Natural killer cell treated with Interleukin-12 subunit alpha and Interleukin-12 subunit beta and Interleukin-15 and Interleukin-18, amount 100 ng/mL, for 72 hours (primary cell): ENCODE measurements at regions not wholly inside any gene's neighbourhood (a gene's known extent, or its start where the extent isn't known, plus 50 kb on each side); places are given as distances from the start of the nearest gene placed in this dataset.
A peak's percentile ranks its signal among the peaks of the same experiment; 100 is the strongest.

ENCODE experiments used
- ATAC-seq, 2 donors: fragments of 150-1000 bp; cut with Tn5 transposase in 1 of 2; sonication (Bioruptor Pico), chemical (Tn5 transposase) in 1 of 2; 2 replicates each; pipeline ENCODE4 v1.10.0; 2021
- DNase-seq: peaks from one replicate; pipeline ENCODE4 v3.0.0; 2022; ENCODE audit warnings: low spot score
- H3K27ac Mint-ChIP-seq, 2 donors: 1 replicate in 1 of 2; 2 replicates in 1 of 2; pipeline ENCODE4 v1.8.0; 2022; ENCODE audit warnings: mixed read lengths in 2 of 2, mild to moderate bottlenecking in 1 of 2, moderate library complexity in 1 of 2
- H3K27me3 Mint-ChIP-seq, 2 donors: 1 replicate in 1 of 2; 2 replicates in 1 of 2; pipeline ENCODE4 v1.8.0; 2022; ENCODE audit warnings: mixed read lengths in 2 of 2
- H3K36me3 Mint-ChIP-seq: one replicate; pipeline ENCODE4 v1.8.0; 2022; ENCODE audit warnings: mixed read lengths
- H3K4me1 Mint-ChIP-seq, 2 donors: 1 replicate in 1 of 2; 2 replicates in 1 of 2; pipeline ENCODE4 v1.8.0; 2022; ENCODE audit warnings: low read depth in 2 of 2, mixed read lengths in 2 of 2, mild to moderate bottlenecking in 1 of 2
- H3K4me3 Mint-ChIP-seq: one replicate; pipeline ENCODE4 v1.8.0; 2022; ENCODE audit warnings: mixed read lengths
- H3K9me3 Mint-ChIP-seq: 2 replicates; pipeline ENCODE4 v1.8.0; 2022; ENCODE audit warnings: mixed read lengths

GRCh38 chr14:94921456-94921855, 151.5 kb upstream of the GSC start:
- ATAC-seq (no peak), DNase-seq (no peak)
- no peak overlapping the region for H3K4me3 Mint-ChIP-seq
- no peak overlapping the region for H3K27ac Mint-ChIP-seq
- H3K27me3 Mint-ChIP-seq: peaks cover 12 to 25% of the 10 kb centered on the region in 2 donors
- H3K9me3 Mint-ChIP-seq: no peaks in the 10 kb centered on the region
- H3K4me1 Mint-ChIP-seq: no peaks in the 10 kb centered on the region
- no peaks in the 10 kb centered on the region for H3K36me3 Mint-ChIP-seq

GRCh38 chr14:94919896-94920295, 150.0 kb upstream of the GSC start:
- DNase-seq (no peak), ATAC-seq (no peak)
- no peaks in the 10 kb centered on the region for H3K36me3 Mint-ChIP-seq
- H3K27ac Mint-ChIP-seq: no peak overlapping the region
- H3K27me3 Mint-ChIP-seq: peaks cover 12 to 28% of the 10 kb centered on the region in 2 donors
- H3K4me3 Mint-ChIP-seq: no peak overlapping the region
- no peaks in the 10 kb centered on the region for H3K4me1 Mint-ChIP-seq
- H3K9me3 Mint-ChIP-seq: no peaks in the 10 kb centered on the region

- no peaks in the 10 kb centered on the region for H3K36me3 Mint-ChIP-seq
- no peak for DNase-seq
- no peaks in the 10 kb centered on the region for H3K4me1 Mint-ChIP-seq
- ATAC-seq: no peak
- H3K27ac Mint-ChIP-seq: no peak overlapping the region
- peaks cover 14 to 24% of the 10 kb centered on the region in 2 donors for H3K27me3 Mint-ChIP-seq
- H3K4me3 Mint-ChIP-seq: no peak overlapping the region
- H3K9me3 Mint-ChIP-seq: no peaks in the 10 kb centered on the region
These were observed 149.0 kb upstream of the GSC start for GRCh38 chr14:94918896-94919295.

GRCh38 chr14:94917041-94917600, 147.2 kb upstream of the GSC start:
- no peaks in the 10 kb centered on the region for H3K4me1 Mint-ChIP-seq
- peaks cover 13 to 20% of the 10 kb centered on the region in 2 donors for H3K27me3 Mint-ChIP-seq
- no peak for DNase-seq
- no peak overlapping the region for H3K27ac Mint-ChIP-seq
- ATAC-seq: peak in 1 of 2 donors; percentile 34
- no peaks in the 10 kb centered on the region for H3K36me3 Mint-ChIP-seq
- H3K9me3 Mint-ChIP-seq: no peaks in the 10 kb centered on the region
- H3K4me3 Mint-ChIP-seq: no peak overlapping the region

GRCh38 chr14:94914191-94914590, 144.3 kb upstream of the GSC start:
- no peak overlapping the region for H3K27ac Mint-ChIP-seq
- H3K9me3 Mint-ChIP-seq: no peaks in the 10 kb centered on the region
- H3K4me1 Mint-ChIP-seq: no peaks in the 10 kb centered on the region
- no peak for DNase-seq
- H3K27me3 Mint-ChIP-seq: peaks cover 18 to 29% of the 10 kb centered on the region in 2 donors
- no peak overlapping the region for H3K4me3 Mint-ChIP-seq
- peaks cover 9% of the 10 kb centered on the region for H3K36me3 Mint-ChIP-seq
- ATAC-seq: no peak

GRCh38 chr14:94907626-94908261, 137.8 kb upstream of the GSC start:
- no peak overlapping the region for H3K4me3 Mint-ChIP-seq
- no peak overlapping the region for H3K27ac Mint-ChIP-seq
- H3K36me3 Mint-ChIP-seq: peaks cover 9% of the 10 kb centered on the region
- H3K27me3 Mint-ChIP-seq: peaks cover 9 to 19% of the 10 kb centered on the region in 2 donors
- DNase-seq (no peak), ATAC-seq (no peak)
- H3K4me1 Mint-ChIP-seq: no peaks in the 10 kb centered on the region
- H3K9me3 Mint-ChIP-seq: no peaks in the 10 kb centered on the region

- DNase-seq: no peak
- Mint-ChIP-seq H3K36me3 (peaks cover 9% of the 10 kb centered on the region), H3K27ac (no peak overlapping the region), H3K4me1 (no peaks in the 10 kb centered on the region), H3K9me3 (no peaks in the 10 kb centered on the region), H3K4me3 (no peak overlapping the region), H3K27me3 (peaks cover 9 to 19% of the 10 kb centered on the region in 2 donors)
- no peak for ATAC-seq
These were observed 137.2 kb upstream of the GSC start for GRCh38 chr14:94906991-94907587.

GRCh38 chr14:94906577-94906976, 136.7 kb upstream of the GSC start:
- Mint-ChIP-seq H3K4me1 (no peaks in the 10 kb centered on the region), H3K27ac (no peak overlapping the region), H3K27me3 (peaks cover 9 to 19% of the 10 kb centered on the region in 2 donors), H3K4me3 (no peak overlapping the region), H3K36me3 (peaks cover 8% of the 10 kb centered on the region), H3K9me3 (no peaks in the 10 kb centered on the region)
- DNase-seq: no peak
- no peak for ATAC-seq

GRCh38 chr14:94904636-94905035, 134.7 kb upstream of the GSC start:
- Mint-ChIP-seq H3K27me3 (peaks cover 4 to 6% of the 10 kb centered on the region in 2 donors), H3K4me3 (no peak overlapping the region), H3K4me1 (no peaks in the 10 kb centered on the region), H3K27ac (no peak overlapping the region), H3K9me3 (no peaks in the 10 kb centered on the region), H3K36me3 (no peaks in the 10 kb centered on the region)
- no peak for ATAC-seq
- no peak for DNase-seq

- ATAC-seq (no peak), DNase-seq (no peak)
- H3K27ac Mint-ChIP-seq: no peak overlapping the region
- H3K36me3 Mint-ChIP-seq: no peaks in the 10 kb centered on the region
- H3K27me3 Mint-ChIP-seq: peaks cover 0 to 3% of the 10 kb centered on the region in 2 donors
- no peaks in the 10 kb centered on the region for H3K9me3 Mint-ChIP-seq
- H3K4me1 Mint-ChIP-seq: no peaks in the 10 kb centered on the region
- no peak overlapping the region for H3K4me3 Mint-ChIP-seq
These were observed 134.0 kb upstream of the GSC start for GRCh38 chr14:94903883-94904282.

GRCh38 chr14:94903338-94903737, 133.4 kb upstream of the GSC start:
- H3K9me3 Mint-ChIP-seq: no peaks in the 10 kb centered on the region
- no peak overlapping the region for H3K4me3 Mint-ChIP-seq
- H3K4me1 Mint-ChIP-seq: no peaks in the 10 kb centered on the region
- DNase-seq: no peak
- H3K36me3 Mint-ChIP-seq: no peaks in the 10 kb centered on the region
- H3K27ac Mint-ChIP-seq: no peak overlapping the region
- ATAC-seq: no peak
- peaks cover 0 to 3% of the 10 kb centered on the region in 2 donors for H3K27me3 Mint-ChIP-seq

GRCh38 chr14:94897561-94897960, 127.6 kb upstream of the GSC start:
- DNase-seq: no peak
- Mint-ChIP-seq H3K4me3 (no peak overlapping the region), H3K27me3 (peaks cover 8 to 10% of the 10 kb centered on the region in 2 donors), H3K36me3 (no peaks in the 10 kb centered on the region), H3K4me1 (no peaks in the 10 kb centered on the region), H3K9me3 (no peaks in the 10 kb centered on the region), H3K27ac (no peak overlapping the region)
- ATAC-seq: no peak

- Mint-ChIP-seq H3K36me3 (no peaks in the 10 kb centered on the region), H3K9me3 (no peaks in the 10 kb centered on the region), H3K27me3 (peaks cover 8 to 10% of the 10 kb centered on the region in 2 donors), H3K4me3 (no peak overlapping the region), H3K4me1 (no peaks in the 10 kb centered on the region), H3K27ac (no peak overlapping the region)
- ATAC-seq (no peak), DNase-seq (no peak)
These were observed 127.2 kb upstream of the GSC start for GRCh38 chr14:94897082-94897481.

- H3K36me3 Mint-ChIP-seq: no peaks in the 10 kb centered on the region
- no peaks in the 10 kb centered on the region for H3K9me3 Mint-ChIP-seq
- H3K4me1 Mint-ChIP-seq: no peaks in the 10 kb centered on the region
- DNase-seq (no peak), ATAC-seq (no peak)
- H3K27me3 Mint-ChIP-seq: peaks cover 7 to 8% of the 10 kb centered on the region in 2 donors
- H3K27ac Mint-ChIP-seq: no peak overlapping the region
- H3K4me3 Mint-ChIP-seq: no peak overlapping the region
These were observed 123.7 kb upstream of the GSC start for GRCh38 chr14:94893411-94894160.
